HepG2 (cell line): ENCODE measurements at regions not wholly inside any gene's neighbourhood (a gene's known extent, or its start where the extent isn't known, plus 50 kb on each side); places are given as distances from the start of the nearest gene placed in this dataset.

Experiments
- FOXP4 ChIP-seq: sonication (generic); formaldehyde crosslinking; IDR thresholded peaks from 2 replicates; pipeline ENCODE4 v1.4.0; 2020; ENCODE audit warnings: missing genetic modification reagents
- NFE2 ChIP-seq: sonication (generic); formaldehyde crosslinking; IDR thresholded peaks from 2 replicates; pipeline ENCODE4 v1.4.0; 2020; ENCODE audit warnings: missing genetic modification reagents
- ZBED4 ChIP-seq: sonication (generic); formaldehyde crosslinking; IDR thresholded peaks from 2 replicates; pipeline ENCODE4 v1.4.0; 2020; ENCODE audit warnings: missing genetic modification reagents, borderline replicate concordance
- TF ChIP-seq, protein P1 (sequence below): sonication (generic); formaldehyde crosslinking; IDR thresholded peaks from 2 replicates; pipeline ENCODE4 v1.4.0; 2020; ENCODE audit warnings: mild to moderate bottlenecking, missing genetic modification reagents

DNA sequence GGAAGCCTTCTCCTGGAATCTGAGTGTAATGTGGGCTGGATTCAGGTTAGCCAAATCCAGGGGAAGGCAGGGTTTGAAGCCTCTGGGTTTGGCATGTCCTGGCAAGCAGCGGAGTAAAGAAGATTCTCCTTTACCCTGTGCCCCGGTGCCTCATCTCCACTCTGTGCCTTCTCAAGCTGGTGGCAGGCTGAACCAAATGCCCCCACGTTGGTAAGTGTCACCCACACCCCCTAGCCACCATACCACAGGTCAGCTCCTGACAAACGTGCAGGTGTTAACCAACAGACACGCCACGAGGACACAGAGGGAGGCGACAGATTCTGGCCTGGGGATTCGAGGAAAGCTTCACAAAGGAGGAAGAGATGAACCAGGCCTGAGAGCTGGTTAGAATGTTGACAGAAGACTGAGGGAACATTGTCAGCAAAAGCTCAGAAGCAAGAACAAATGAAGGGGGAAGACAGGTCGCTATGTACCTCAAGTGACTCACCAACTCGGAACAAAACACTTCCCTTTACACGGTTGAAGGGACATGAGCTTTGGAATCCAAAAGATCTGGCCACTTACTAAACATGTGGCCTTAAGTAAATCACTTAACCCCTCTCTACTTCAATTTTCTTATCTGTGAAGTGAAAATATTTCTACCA is 85.2 kb upstream of the LCLAT1 start (continued):
- TF ChIP-seq, protein P1, sequence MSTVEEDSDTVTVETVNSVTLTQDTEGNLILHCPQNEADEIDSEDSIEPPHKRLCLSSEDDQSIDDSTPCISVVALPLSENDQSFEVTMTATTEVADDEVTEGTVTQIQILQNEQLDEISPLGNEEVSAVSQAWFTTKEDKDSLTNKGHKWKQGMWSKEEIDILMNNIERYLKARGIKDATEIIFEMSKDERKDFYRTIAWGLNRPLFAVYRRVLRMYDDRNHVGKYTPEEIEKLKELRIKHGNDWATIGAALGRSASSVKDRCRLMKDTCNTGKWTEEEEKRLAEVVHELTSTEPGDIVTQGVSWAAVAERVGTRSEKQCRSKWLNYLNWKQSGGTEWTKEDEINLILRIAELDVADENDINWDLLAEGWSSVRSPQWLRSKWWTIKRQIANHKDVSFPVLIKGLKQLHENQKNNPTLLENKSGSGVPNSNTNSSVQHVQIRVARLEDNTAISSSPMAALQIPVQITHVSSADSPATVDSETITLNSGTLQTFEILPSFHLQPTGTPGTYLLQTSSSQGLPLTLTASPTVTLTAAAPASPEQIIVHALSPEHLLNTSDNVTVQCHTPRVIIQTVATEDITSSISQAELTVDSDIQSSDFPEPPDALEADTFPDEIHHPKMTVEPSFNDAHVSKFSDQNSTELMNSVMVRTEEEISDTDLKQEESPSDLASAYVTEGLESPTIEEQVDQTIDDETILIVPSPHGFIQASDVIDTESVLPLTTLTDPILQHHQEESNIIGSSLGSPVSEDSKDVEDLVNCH (CRISPR knock-in tag) = no peak
- TF ChIP-seq NFE2 (CRISPR knock-in tag) (no peak), FOXP4 (CRISPR knock-in tag) (no peak), ZBED4 (CRISPR knock-in tag) (no peak)
